Heart left ventricle (tissue), 16 donors: ENCODE measurements at regions not wholly inside any gene's neighbourhood (a gene's known extent, or its start where the extent isn't known, plus 50 kb on each side); places are given as distances from the start of the nearest gene placed in this dataset.

Source experiments
- ATAC-seq, 4 donors: fragments of 200-7000 bp; cut with Tn5 transposase; one replicate each; pipeline ENCODE4 v1.9.1; 2020 to 2022; ENCODE audit warnings: moderate library complexity in 4 of 4, mild to moderate bottlenecking in 3 of 4, moderate number of reproducible peaks in 1 of 4
- DNase-seq, 5 donors: peaks; one replicate each; pipeline ENCODE4 v3.0.0-alpha.2; 2020
- H3K27ac ChIP-seq, 12 donors: fragments of 200-600 bp; sonication (generic) in 4 of 12; one replicate each; pipeline versions ENCODE4 v1.5.0 to v1.8.0; 2016 to 2022; ENCODE audit warnings: mild to moderate bottlenecking in 2 of 12
- H3K27me3 ChIP-seq, 9 donors: fragments of 200-600 bp; sonication (generic) in 2 of 9; one replicate each; pipeline versions ENCODE4 v1.5.1 to v1.8.0; 2016 to 2022; ENCODE audit warnings: mild to moderate bottlenecking in 3 of 9
- H3K36me3 ChIP-seq, 9 donors: fragments of 200-600 bp; sonication (generic) in 2 of 9; one replicate each; pipeline versions ENCODE4 v1.5.0 to v1.8.0; 2018 to 2022; ENCODE audit warnings: mild to moderate bottlenecking in 2 of 9
- H3K4me1 ChIP-seq, 12 donors: fragments of 200-600 bp; sonication (generic) in 4 of 12; one replicate each; pipeline versions ENCODE4 v1.5.0 to v1.8.0; 2016 to 2022; ENCODE audit warnings: mild to moderate bottlenecking in 3 of 12
- H3K4me3 ChIP-seq, 12 donors: fragments of 200-600 bp; sonication (generic) in 4 of 12; one replicate each; pipeline versions ENCODE4 v1.5.0 to v1.8.0; 2017 to 2022; ENCODE audit warnings: mild to moderate bottlenecking in 9 of 12, moderate library complexity in 4 of 12
- H3K9me3 ChIP-seq, 12 donors: fragments of 200-600 bp; sonication (generic) in 4 of 12; one replicate each; pipeline versions ENCODE4 v1.5.0 to v1.8.0; 2016 to 2022; ENCODE audit warnings: mild to moderate bottlenecking in 1 of 12
- POLR2A ChIP-seq, 2 donors: fragments of 450-650 bp; IDR thresholded peaks; one replicate each; pipeline ENCODE4 v1.6.1; 2017; ENCODE audit warnings: antibody characterized with exemption in 2 of 2, mild to moderate bottlenecking in 2 of 2, moderate library complexity in 2 of 2
- WGBS, 4 donors: extraction: QIAGEN DNeasy Blood & Tissue Kit in 2 of 4; methylation state at CpG; one replicate each; pipeline versions ENCODE4 v1.1.5 to v1.1.7; 2013 to 2018; 5-methylcytosine and 5-hydroxymethylcytosine counted together
- intact Hi-C, 10 donors: fragments of 100-400 bp; cut with DNase I; formaldehyde crosslinking; loops; one replicate each; pipeline versions ENCODE4 v1.11.1 to v1.14.2; 2022
- TF ChIP-seq, protein P1 (sequence below), 12 donors: fragments of 200-600 bp; sonication (generic) in 4 of 12; IDR thresholded peaks; one replicate each; pipeline versions ENCODE4 v1.5.0 to v1.8.0; 2018 to 2022; ENCODE audit warnings: antibody characterized with exemption in 12 of 12, mild to moderate bottlenecking in 5 of 12
- donor health status: ischemic (EF 13 %, LVEDD 7.1; RV severe dilation, severe dysfunction).
- donor health status: healthy with polysubstance abuse.
- donor health status: DM: no; HTN: yes; CAD: no.
- donor health status: DM: no; HTN: no; CAD: no.
- donor health status: ischemic (EF 25% LVEDD 6.9; RV normal size, moderate dysfunction).
- donor health status: ischemic (EF 25% LVEDD 5.7; RV mildly dilated, moderate dysfunction).
- donor health status: healthy.
- donor health status: DM: yes; HTN: yes; CAD: no.
- donor health status: ischemic (EF 35%, LVEDD 5.7; RV mildly dilated, moderate dysfunction).
- donor health status: nonischemic (EF 11% LVEDD 7.7; RV severe dilation, severe dysfunction).
- donor health status: DM: yes; HTN: yes; CAD: no.
- donor health status: PGD.
- donor health status: ischemic (EF 29% LVEDD 5.4; RV normal size, mild dysfunction).
- donor health status: nonischemic (EF 23%, LVEDD 6.1; RV moderate dilation, normal function).

DNA sequence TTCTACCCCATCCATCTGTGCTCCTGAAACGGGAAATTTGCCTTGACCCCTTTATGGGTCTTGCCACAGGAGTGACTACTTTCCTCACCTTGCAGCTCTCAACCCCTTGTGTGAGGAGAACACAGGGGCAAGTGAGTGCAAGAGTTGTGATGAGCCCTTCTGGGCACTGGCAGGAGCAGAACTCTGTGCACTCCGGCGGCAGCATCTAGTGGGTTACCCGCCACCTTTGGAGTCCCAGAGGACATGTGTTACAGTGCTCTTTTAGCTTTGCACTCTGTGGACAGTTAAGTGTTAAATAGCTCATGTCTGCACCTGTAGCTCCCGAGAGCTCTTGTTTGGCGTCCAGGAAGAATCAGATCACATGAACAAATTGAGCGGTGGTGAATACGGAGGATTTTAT lies 940.2 kb downstream of the GRIK2 start:
- TF ChIP-seq, protein P1, sequence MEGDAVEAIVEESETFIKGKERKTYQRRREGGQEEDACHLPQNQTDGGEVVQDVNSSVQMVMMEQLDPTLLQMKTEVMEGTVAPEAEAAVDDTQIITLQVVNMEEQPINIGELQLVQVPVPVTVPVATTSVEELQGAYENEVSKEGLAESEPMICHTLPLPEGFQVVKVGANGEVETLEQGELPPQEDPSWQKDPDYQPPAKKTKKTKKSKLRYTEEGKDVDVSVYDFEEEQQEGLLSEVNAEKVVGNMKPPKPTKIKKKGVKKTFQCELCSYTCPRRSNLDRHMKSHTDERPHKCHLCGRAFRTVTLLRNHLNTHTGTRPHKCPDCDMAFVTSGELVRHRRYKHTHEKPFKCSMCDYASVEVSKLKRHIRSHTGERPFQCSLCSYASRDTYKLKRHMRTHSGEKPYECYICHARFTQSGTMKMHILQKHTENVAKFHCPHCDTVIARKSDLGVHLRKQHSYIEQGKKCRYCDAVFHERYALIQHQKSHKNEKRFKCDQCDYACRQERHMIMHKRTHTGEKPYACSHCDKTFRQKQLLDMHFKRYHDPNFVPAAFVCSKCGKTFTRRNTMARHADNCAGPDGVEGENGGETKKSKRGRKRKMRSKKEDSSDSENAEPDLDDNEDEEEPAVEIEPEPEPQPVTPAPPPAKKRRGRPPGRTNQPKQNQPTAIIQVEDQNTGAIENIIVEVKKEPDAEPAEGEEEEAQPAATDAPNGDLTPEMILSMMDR (IDR thresholded peaks at IDR 0.05): no peak
- TF ChIP-seq POLR2A (IDR thresholded peaks at IDR 0.05): no peak
- WGBS, 4 donors: 85 to 88% (median 86%) methylated on average over 8 of the region's 8 CpGs
- Histone ChIP-seq H3K9me3 (no peaks in the 10 kb centered on the region), H3K36me3 (no peaks in the 10 kb centered on the region), H3K27me3 (no peaks in the 10 kb centered on the region), H3K4me1 (no peaks in the 10 kb centered on the region), H3K4me3 (no peak overlapping the region), H3K27ac (no peak overlapping the region)
- DNase-seq: no peak
- no peak for ATAC-seq
- intact Hi-C loops: no loop called here

DNA sequence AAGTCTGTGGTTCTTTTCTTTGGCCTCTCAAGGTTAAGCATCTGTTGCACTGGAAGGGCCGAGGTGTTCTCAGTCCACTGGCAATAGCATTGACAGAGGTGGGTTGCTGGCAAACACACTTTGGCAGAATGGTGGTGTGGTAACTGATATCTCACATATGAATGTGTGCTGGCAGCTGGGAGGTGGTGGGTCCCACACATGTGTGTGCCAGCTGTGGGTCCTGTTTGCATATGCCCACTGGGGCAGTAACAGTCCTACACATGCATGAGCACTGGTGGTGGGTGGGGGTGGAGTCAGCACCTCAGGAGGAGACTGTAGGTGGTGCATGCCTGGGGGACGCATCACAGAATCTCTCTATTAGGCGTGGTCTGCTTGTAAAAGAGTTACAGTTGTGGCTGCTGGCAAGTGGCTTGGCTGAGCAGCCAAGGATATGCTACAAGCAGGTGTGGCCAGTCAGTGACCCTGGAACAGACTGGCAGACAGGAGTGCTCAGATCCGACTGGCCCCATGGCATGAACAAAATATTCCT lies 934.3 kb downstream of the GRIK2 start:
- intact Hi-C loops: no loop called here
- WGBS, 4 donors: 78 to 82% (median 79%) methylated on average over 4 of the region's 4 CpGs
- no peaks in the 10 kb centered on the region for H3K27me3 ChIP-seq
- no peak overlapping the region for H3K27ac ChIP-seq
- H3K9me3 ChIP-seq: peaks cover 0 to 3% (median 0%) of the 10 kb centered on the region in 12 donors
- ATAC-seq: no peak
- DNase-seq: no peak
- H3K36me3 ChIP-seq: no peaks in the 10 kb centered on the region
- no peaks in the 10 kb centered on the region for H3K4me1 ChIP-seq
- H3K4me3 ChIP-seq: no peak overlapping the region
- no peak for TF ChIP-seq POLR2A (IDR thresholded peaks at IDR 0.05)
- TF ChIP-seq, protein P1 (IDR thresholded peaks at IDR 0.05): no peak

DNA sequence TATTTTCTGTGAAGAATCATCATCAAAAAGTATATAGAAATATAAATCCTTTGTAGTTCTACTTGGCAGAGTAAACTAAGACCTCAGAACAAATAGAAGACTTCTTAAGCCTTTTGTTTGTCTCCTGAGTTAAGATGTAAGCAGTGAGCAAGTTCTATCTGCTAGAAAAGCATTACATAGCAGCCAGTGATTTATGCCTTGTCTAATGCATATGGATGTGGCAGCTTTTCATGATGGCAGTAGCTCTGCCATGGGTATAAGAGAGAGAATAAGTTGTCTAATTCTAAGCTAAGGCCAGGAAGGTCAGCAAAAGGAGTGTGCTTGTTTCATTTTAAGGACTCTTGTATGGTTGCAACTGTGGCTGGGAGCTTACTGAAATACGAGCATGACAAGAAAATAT lies 920.2 kb downstream of the GRIK2 start:
- ATAC-seq: no peak

DNA sequence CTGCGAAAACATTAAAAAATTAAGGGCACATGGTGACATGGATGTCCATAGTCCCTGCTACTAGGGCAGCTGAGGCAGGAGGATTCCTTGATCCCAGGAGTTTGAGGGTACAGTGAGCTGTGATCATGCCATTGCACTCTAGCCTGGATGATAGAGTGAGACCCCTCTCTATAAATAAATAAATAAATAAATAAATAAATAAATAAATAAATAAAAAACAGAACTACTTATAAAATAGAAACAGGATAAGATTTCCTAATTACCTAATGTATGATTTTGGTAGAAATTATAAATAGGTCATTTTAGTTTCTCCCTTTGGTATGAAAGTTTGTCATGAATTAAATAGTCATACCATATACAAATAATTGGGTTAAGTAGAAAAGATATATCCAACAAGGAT lies 916.2 kb downstream of the GRIK2 start:
- Histone ChIP-seq H3K36me3 (no peaks in the 10 kb centered on the region), H3K4me1 (no peaks in the 10 kb centered on the region), H3K4me3 (no peak overlapping the region), H3K9me3 (peaks cover 0 to 19% (median 5%) of the 10 kb centered on the region in 12 donors), H3K27ac (no peak overlapping the region), H3K27me3 (no peaks in the 10 kb centered on the region)
- TF ChIP-seq, protein P1 (IDR thresholded peaks at IDR 0.05): no peak
- TF ChIP-seq POLR2A (IDR thresholded peaks at IDR 0.05): no peak
- WGBS, 4 donors: 81 to 92% (median 88%) methylated on average over 1 of the region's 1 CpG
- intact Hi-C loops: no loop called here
- DNase-seq (no peak), ATAC-seq (no peak)

More for the DNA sequence above, 920.2 kb downstream of the GRIK2 start:
- intact Hi-C loops: no loop called here
- TF ChIP-seq, protein P1 (IDR thresholded peaks at IDR 0.05): no peak
- TF ChIP-seq POLR2A (IDR thresholded peaks at IDR 0.05): no peak
- no peak for DNase-seq
- Histone ChIP-seq H3K9me3 (peaks cover 0 to 10% (median 0%) of the 10 kb centered on the region in 12 donors), H3K27ac (no peak overlapping the region), H3K4me3 (no peak overlapping the region), H3K4me1 (no peaks in the 10 kb centered on the region), H3K27me3 (no peaks in the 10 kb centered on the region), H3K36me3 (no peaks in the 10 kb centered on the region)
- WGBS, 4 donors: 53 to 76% (median 65%) methylated on average over 1 of the region's 1 CpG
